ENCODE measurements at regions not wholly inside any gene's neighbourhood (a gene's known extent, or its start where the extent isn't known, plus 50 kb on each side); places are given as distances from the start of the nearest gene placed in this dataset.

DNA sequence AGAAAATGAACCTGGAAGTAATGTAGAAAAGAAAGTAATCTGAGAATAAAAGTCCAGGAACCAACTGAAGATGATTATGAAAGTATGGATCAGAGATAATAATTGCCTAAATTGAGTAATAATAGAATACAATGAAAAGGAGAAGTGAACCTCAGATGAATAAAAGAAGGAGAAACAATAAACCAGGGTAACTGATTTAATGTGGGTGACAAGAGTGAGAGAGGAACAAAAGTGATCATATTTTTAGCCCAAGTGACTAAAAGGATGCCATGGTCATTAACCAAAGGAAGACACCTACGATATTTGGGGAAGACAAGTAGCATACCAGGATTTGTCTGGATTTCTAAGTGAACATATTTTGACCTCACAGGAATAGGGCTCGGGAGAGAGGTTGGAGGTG is 600.6 kb downstream of the RNF144A start:
- no peak overlapping the region for H3K27ac ChIP-seq (ENCODE audit: insufficient read length, low read depth, low read length)
- H2BK15ac ChIP-seq (ENCODE audit: low read depth, low read length) = no peak overlapping the region
- H3K9me3 Mint-ChIP-seq = no peaks in the 10 kb centered on the region
- H3K27ac Mint-ChIP-seq = no peak overlapping the region
- no peak overlapping the region for H3K14ac ChIP-seq (ENCODE audit: insufficient read depth, low read length)
- H3K4me3 Mint-ChIP-seq = no peak overlapping the region
- H3K79me2 ChIP-seq (ENCODE audit: insufficient read depth, low read length) = no peaks in the 10 kb centered on the region
- H4K91ac ChIP-seq (ENCODE audit: insufficient read length, low read depth, low read length) = no peak overlapping the region
- H3K23me2 ChIP-seq (ENCODE audit: insufficient read length, low read depth, low read length, poor library complexity, severe bottlenecking) = no peaks in the 10 kb centered on the region
- no peak overlapping the region for H3K4me2 ChIP-seq (ENCODE audit: insufficient read depth, insufficient read length, low read length)
- no peaks in the 10 kb centered on the region for H3K79me1 ChIP-seq (ENCODE audit: insufficient read depth, low read depth, low read length, poor library complexity, severe bottlenecking)
- no peaks in the 10 kb centered on the region for H3K36me3 Mint-ChIP-seq (ENCODE audit: insufficient read depth in 1 of 3, low read depth in 3 of 3)
- no peak overlapping the region for H4K8ac ChIP-seq (replicated peaks; ENCODE audit: insufficient read length, low read depth, low read length)
- no peak overlapping the region for H4K5ac ChIP-seq (ENCODE audit: insufficient read length, low read depth, low read length)
- H3K23ac ChIP-seq (ENCODE audit: insufficient read length, low read depth, low read length) = no peak overlapping the region
- WGBS (ENCODE audit: extremely low coverage, insufficient read length, low lambda C conversion rate) = no CpG with 5 or more reads among the region's 2 CpGs
- no peak overlapping the region for H3K56ac ChIP-seq (ENCODE audit: insufficient read length, low read depth, low read length)
- no peaks in the 10 kb centered on the region for H3K27me3 ChIP-seq (ENCODE audit: insufficient read depth, low read length)
- no peak for DNase-seq
- H2BK120ac ChIP-seq (ENCODE audit: low read depth, low read length, poor library complexity, severe bottlenecking) = no peak overlapping the region
- no peak overlapping the region for H3K4ac ChIP-seq (ENCODE audit: low read depth, low read length)
- H2BK5ac ChIP-seq (ENCODE audit: insufficient read length, low read length) = no peak overlapping the region
- H3K18ac ChIP-seq (ENCODE audit: insufficient read length, low read depth, low read length) = no peak overlapping the region
- H2AK5ac ChIP-seq (ENCODE audit: insufficient read length, low read length) = no peak overlapping the region
- no peak overlapping the region for H3K9ac ChIP-seq (ENCODE audit: extremely low read depth, insufficient read length, low read length)
- 0 out of 2 replicates have a peak, but pooled peaks cover 3% of the 10 kb centered on the region for H3K4me1 ChIP-seq (ENCODE audit: insufficient read depth, low read length)
- H2BK12ac ChIP-seq (ENCODE audit: insufficient read length, low read depth, low read length) = no peak overlapping the region
- H2BK20ac ChIP-seq (ENCODE audit: low read depth, low read length, poor library complexity, severe bottlenecking) = no peak overlapping the region
- H3K4me1 Mint-ChIP-seq = peaks cover 0 to 7% of the 10 kb centered on the region in 2 experiments; a peak in 2 of 4 replicates
- TF ChIP-seq, protein P1, sequence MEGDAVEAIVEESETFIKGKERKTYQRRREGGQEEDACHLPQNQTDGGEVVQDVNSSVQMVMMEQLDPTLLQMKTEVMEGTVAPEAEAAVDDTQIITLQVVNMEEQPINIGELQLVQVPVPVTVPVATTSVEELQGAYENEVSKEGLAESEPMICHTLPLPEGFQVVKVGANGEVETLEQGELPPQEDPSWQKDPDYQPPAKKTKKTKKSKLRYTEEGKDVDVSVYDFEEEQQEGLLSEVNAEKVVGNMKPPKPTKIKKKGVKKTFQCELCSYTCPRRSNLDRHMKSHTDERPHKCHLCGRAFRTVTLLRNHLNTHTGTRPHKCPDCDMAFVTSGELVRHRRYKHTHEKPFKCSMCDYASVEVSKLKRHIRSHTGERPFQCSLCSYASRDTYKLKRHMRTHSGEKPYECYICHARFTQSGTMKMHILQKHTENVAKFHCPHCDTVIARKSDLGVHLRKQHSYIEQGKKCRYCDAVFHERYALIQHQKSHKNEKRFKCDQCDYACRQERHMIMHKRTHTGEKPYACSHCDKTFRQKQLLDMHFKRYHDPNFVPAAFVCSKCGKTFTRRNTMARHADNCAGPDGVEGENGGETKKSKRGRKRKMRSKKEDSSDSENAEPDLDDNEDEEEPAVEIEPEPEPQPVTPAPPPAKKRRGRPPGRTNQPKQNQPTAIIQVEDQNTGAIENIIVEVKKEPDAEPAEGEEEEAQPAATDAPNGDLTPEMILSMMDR (conservative IDR thresholded peaks at IDR 0.05) = no peak
- no peaks in the 10 kb centered on the region for H3K9me3 ChIP-seq (ENCODE audit: control insufficient read depth, low read depth, low read length)
- no peaks in the 10 kb centered on the region for H4K20me1 ChIP-seq (ENCODE audit: control insufficient read depth, insufficient read depth, insufficient read length)
- H3K27me3 Mint-ChIP-seq (ENCODE audit: low read depth) = no peaks in the 10 kb centered on the region; the same call in 1 of the 2 replicates
- no peak overlapping the region for H2AFZ ChIP-seq (ENCODE audit: low read length)
- H3T11ph ChIP-seq (ENCODE audit: low read length) = no peak overlapping the region

Data from H9 (cell line).